GM18499 (cell line): ENCODE measurements at regions not wholly inside any gene's neighbourhood (a gene's known extent, or its start where the extent isn't known, plus 50 kb on each side); places are given as distances from the start of the nearest gene placed in this dataset.

ENCODE experiments used
- ATAC-seq: cut with Tn5 transposase; IDR thresholded peaks from one replicate; pipeline ENCODE4 v1.9.1; 2021; ENCODE audit warnings: moderate number of reproducible peaks; ENCODE audit not compliant: insufficient read depth, unreplicated experiment

DNA sequence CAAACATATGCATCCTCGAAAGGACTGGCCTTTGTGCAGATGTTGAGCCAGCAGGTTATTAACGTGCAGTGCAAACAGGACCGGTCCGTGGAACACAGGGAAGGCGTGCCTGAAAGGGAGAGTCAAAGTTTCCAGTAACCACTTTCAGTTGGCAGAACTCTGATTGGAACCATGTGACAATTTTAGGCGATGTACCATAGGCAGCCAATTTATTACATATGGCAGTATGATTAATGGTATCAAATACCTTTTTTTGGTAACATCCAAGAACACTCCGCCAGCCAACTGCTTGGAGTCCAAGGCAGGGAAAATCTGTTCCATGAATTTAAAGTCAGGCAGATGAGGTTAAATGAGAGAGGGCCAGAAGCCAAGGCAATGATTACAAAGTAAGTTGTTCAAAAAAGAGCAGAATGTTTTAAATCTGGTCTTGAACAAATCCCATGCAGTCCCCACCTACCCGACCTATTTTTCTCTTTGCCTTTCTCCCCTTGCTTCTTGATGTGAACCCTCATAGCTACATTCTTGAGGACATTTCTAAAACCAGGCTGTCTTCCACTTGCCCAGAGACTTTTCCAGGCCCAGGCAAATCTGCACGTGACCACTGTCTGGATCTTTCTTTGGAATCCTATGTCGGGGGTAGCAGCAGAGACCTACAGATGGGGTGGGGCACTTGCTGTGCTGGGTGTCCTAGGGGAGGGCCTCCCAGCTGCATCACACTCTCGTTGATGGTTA is 351.7 kb downstream of the HRH4 start:
- no peak for ATAC-seq

DNA sequence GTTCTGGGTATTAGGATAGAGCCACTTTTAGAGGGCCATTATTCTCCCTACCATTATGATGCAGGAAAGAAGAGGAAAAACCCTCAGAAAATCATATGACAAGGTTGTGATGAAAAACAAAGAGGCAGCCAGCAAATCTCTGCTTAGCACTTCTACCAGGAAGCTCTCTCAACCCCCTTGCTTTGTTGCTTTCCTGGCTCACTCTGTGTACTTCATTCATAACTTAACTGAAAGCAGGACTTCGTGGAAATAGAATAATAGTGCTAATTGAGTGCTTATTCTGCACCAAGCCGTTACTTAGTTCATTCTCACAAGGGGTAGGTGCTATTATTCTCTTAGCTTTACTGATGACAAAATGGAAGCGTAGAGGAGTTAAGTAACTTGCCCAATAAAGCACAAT is 354.1 kb downstream of the HRH4 start:
- no peak for ATAC-seq

GRCh38 chr18:24817150-24817549 is 356.7 kb downstream of the HRH4 start:
- no peak for ATAC-seq

- no peak for ATAC-seq
Measured at GRCh38 chr18:24817587-24818371, 357.3 kb downstream of the HRH4 start.

DNA sequence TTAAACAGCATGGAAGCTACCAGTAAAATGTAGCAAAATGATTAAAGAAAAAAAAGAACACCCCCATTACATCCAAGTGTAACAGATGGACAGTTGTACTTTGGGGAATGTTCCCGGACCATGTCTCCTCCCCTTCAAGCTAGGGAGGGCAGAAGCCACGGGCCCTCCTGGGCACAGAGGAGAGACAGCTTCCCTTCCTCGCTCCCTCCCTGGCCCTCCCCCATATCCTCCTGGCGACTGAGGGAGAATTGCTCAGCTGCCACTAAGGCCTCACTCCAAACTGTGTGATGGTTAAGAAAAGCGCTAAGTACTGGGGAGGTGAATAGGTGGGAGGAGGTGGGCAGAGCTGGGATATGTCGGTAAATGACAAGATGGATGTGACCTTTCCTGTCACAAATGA is 358.0 kb downstream of the HRH4 start:
- no peak for ATAC-seq

DNA sequence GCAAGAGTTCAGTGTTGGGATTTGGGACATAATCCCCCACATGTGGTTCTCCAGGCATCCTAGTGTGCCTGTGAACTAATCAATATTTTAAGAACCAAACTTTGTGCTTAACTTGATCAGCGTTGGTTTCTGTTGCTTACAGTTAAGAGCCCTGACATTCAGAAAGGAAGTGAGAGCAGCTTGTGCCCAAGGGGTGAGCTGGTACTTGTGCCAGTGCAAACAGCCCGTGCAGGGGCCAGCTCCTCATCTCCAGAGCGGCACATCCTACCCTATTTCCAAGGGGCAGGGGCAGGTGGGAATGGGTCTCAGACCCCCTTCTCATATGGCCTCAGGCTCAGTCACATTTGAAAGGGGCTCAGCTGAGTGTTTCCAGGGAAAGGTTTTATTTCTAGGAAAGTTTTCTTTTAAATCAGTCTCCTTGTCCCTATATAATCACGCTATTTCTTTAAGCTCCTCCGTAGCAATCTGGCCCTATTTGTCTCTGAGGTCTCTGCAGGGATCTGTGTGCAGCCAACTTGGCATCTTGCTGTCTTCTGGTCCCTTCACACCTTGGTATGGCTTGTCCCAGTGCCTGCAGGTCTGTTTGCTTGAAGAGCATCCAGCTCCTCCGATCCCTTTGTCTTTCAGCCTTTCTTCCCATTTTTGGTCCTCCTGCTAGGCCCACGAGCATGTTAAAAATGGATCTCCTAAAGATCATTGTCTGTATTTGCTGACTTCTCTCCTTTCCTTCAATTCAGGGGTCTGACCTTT is 358.9 kb downstream of the HRH4 start:
- no peak for ATAC-seq

GRCh38 chr18:24825397-24825796 is 365.0 kb downstream of the HRH4 start:
- ATAC-seq = no peak

- no peak for ATAC-seq
Measured at GRCh38 chr18:24826605-24827004, 366.2 kb downstream of the HRH4 start.

GRCh38 chr18:24827501-24827900 is 367.1 kb downstream of the HRH4 start:
- ATAC-seq = no peak

DNA sequence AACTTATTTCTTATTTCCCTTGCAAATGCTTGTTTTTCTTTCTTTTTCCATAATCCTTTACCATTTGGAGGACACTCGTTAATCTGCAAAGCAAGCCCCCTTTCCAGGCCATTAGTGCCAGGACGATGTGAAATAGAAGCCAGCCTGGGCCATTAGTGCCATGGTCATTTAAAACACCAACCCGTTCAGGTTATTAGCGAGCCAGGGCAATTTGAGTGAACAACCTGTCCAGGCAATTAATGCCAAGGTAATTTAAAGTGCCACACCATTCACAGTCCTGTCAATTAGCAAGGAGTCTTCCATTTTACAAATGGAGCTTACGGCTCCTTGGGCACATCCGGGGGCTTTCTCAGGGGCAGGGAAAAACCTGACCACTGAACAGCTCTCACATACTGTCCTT is 370.6 kb downstream of the HRH4 start:
- no peak for ATAC-seq

DNA sequence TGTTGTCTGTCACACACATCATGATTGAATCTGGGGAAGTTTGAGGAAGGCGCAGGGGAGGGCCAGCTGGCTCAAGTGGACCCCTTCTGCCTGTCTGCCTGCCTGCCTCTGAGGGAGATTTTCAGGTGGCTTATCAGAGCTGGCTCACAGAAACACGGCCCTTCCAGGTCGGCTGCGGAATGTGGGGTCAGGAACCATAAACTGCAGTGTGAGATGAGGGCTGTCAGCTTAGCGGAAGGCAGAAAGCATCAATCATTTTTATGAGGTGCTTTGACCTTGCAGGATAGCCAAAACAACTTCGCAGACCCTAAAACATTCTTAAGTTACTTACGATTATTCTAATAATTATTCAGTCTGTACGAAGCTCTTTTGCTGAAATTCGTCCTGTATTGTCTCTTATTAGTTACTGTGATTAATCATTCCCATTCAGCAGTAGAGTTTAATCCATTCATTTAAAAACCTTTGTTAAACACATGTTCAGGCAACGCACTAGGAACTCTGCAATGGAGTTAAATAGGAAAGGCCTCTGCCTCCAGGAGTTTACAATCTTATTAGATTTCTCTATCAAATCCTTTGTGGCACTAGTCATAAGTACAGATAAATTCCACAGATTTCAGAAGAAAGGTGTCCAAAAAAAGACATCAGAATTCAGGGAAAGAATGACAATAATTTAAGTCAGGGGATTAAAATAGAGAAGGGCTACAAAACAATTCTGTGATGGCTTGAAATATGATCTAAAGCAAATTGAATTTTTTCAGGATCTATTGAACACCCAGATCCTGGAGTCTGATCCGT is 371.6 kb downstream of the HRH4 start:
- no peak for ATAC-seq

DNA sequence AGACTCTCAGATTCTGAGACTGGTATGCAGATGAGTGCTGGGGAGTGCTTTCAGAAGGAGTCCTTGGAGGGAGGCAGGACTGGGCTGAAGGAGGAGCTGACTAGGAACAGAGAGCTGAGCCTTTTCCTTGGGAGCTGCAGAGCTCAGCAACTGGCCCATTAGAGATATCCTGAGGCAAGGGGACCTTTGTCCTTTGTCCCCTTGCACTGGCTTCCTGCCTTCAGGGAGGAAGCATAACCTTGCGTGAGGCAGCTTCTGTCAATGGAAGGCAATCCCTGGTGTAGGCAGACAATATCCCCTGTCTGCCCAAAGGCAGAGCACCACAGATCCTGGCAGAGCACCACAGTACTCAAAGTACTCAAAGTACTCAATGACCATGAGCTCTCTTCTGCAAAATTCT is 375.3 kb downstream of the HRH4 start:
- no peak for ATAC-seq

- no peak for ATAC-seq
Measured at GRCh38 chr18:24837066-24837465, 376.6 kb downstream of the HRH4 start.

- no peak for ATAC-seq
Measured at GRCh38 chr18:24840051-24840450, 379.6 kb downstream of the HRH4 start.

DNA sequence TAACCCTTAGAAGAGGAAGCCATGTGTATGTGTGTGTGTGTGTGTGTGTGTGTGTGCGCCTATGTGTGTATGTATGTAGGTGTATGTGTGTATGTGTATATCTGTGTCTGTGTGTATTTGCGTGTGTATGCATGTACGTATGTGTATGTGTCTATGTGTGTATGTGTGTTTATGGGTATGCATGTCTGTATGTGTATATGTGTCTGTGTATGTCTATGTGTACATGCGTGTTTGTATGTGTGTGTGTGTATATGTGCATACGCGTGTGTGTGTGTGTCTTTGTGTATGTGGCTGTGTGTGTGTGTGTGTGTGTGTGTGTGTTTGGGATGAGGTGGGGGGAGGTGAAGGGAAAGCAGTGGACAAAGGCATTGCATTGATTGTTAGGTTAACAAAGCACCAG is 380.2 kb downstream of the HRH4 start:
- ATAC-seq = no peak

DNA sequence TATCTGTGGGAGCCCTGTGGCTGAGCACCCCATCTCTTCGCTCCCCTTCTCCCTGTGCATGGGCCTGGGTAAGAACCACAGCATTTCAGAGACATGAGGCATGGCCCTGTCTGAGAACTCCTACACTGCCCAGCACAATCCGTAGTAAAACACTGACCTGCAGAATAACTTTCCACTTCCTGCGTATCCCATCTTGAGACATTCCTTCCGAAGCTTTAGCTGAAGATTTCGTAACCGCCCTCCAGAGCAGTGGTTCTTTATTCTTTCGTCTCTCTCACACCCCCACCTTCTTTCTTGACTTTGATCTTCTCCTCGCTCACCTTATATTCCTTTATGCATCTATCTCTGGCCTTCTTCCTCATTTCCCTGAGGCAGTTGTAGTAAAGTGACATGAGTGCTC is 381.1 kb downstream of the HRH4 start:
- ATAC-seq = no peak

- ATAC-seq = no peak
Measured at GRCh38 chr18:24843123-24843522, 382.7 kb downstream of the HRH4 start.

DNA sequence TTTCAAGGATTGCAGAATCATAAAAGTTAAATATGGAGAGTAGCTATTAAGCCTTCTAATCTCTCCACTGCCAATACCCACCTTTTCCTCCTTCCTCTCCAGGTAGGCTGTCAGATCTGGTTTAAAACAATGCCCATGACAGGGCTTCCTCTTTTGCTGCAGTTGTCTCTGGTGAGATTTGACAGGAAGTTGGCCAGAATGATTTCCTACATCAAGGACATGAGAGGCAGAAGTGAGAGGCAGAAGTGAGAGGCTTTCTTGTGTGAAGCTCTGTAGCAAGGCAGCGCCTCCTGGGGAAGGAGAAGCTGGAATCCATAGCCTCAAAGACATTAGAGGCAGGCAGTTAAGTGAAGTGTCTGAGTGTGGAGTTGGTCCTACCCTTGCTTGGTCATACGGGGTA is 385.7 kb downstream of the HRH4 start:
- ATAC-seq = no peak

DNA sequence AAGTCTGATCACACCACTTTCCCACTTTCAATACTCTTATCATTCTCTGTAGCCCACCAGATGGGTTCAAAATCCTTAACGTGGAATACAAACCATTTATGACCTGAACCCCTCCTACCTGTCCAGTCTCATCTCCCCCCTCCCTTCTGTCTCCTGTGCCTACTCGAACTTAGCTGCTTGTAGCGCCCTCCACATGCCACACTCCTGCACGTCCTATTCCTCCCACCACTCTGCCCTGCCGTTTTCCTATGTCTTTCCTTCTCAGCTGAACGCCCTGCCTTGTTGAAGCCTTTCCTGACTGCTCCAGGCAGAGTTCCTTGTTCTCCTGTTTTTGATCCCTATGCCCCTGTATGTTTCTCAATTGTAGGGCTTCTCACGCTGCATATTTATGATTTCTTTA is 390.1 kb downstream of the HRH4 start:
- ATAC-seq = no peak

DNA sequence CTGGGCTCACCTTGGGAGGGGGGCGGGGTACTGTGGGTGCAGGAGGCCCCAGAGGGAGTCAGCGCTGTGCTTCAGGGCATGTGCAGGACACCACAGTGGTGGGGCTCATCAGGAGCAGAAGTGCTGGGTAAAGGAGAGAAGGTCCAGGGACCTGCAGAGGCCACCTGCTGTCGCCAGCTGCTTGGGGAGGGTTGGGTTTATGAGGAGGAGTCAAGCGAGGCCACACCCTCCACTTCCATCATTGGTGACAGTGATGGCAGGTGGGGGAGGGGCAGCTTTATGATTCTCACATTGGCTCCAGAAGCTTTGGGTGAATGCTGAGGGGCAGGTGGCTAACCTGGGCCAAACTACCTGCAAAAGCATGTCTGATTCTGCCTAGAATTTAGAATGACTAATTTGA is 392.6 kb downstream of the HRH4 start:
- ATAC-seq = no peak
